Mammary epithelial cell (primary cell): ENCODE measurements at regions not wholly inside any gene's neighbourhood (a gene's known extent, or its start where the extent isn't known, plus 50 kb on each side); places are given as distances from the start of the nearest gene placed in this dataset.

Experiments
- CTCF ChIP-seq, 2 donors: IDR thresholded peaks in 1 of 2; conservative IDR thresholded peaks in 1 of 2; 2 replicates each; pipeline ENCODE4 v1.5.1; 2011 to 2012; ENCODE audit warnings: inconsistent platforms in 2 of 2, low read length in 2 of 2, mild to moderate bottlenecking in 2 of 2, control low read depth in 1 of 2, low read depth in 1 of 2; ENCODE audit not compliant: insufficient read depth in 1 of 2; ENCODE audit errors: extremely low read depth in 1 of 2
- EZH2 ChIP-seq: IDR thresholded peaks from 2 replicates; pipeline ENCODE4 v1.6.1; 2012; ENCODE audit warnings: low read length, inconsistent platforms, borderline replicate concordance

DNA sequence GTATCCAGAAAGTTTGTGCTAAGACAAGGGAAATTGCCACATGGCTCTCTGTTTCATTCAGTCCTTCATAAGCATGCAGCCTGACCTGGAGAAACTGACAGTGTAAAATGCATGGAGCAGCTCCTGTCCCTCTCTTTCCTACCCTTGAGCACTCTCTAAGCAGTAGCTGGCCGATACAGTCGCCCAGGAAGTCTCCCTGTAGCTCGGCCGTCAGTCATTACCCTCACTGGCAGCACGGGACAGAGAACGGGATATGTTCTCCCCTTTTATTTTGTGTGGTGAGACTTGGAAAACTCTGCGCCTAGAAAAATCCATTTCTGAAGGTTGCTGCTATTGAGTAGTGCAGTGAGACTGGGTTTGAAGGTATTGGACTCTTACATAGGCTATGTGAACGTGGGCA, 56.8 kb upstream of the KCNMB1 start:
- TF ChIP-seq CTCF (conservative IDR thresholded peaks at IDR 0.05 in 1 of 2, IDR thresholded peaks at IDR 0.05 in 1 of 2; ENCODE audit: extremely low read depth in 1 of 2, insufficient read depth in 1 of 2, low read depth in 1 of 2, low read length in 2 of 2): no peak
- TF ChIP-seq EZH2: no peak
